Left ventricle myocardium inferior (tissue), 1 donor: ENCODE measurements at regions not wholly inside any gene's neighbourhood (a gene's known extent, or its start where the extent isn't known, plus 50 kb on each side); places are given as distances from the start of the nearest gene placed in this dataset.

Experiments used
- DNase-seq: peaks from one replicate; pipeline ENCODE4 v3.0.0-alpha.2; 2020
- H3K27ac ChIP-seq: fragments of 200-600 bp; replicated peaks from 2 replicates; pipeline ENCODE4 v1.8.0; 2021
- H3K27me3 ChIP-seq: fragments of 200-600 bp; 2 replicates; pipeline ENCODE4 v1.8.0; 2021; ENCODE audit warnings: low read depth
- H3K36me3 ChIP-seq: fragments of 200-600 bp; 2 replicates; pipeline ENCODE4 v1.8.0; 2021
- H3K4me1 ChIP-seq: fragments of 200-600 bp; 2 replicates; pipeline ENCODE4 v1.8.0; 2021
- H3K4me3 ChIP-seq: fragments of 200-600 bp; 2 replicates; pipeline ENCODE4 v1.8.0; 2021; ENCODE audit warnings: mild to moderate bottlenecking, moderate library complexity
- H3K9me3 ChIP-seq: fragments of 200-600 bp; replicated peaks from 2 replicates; pipeline ENCODE4 v1.8.0; 2021
- CTCF ChIP-seq: fragments of 200-600 bp; IDR thresholded peaks from 2 replicates; pipeline ENCODE4 v1.8.0; 2021; ENCODE audit warnings: antibody characterized with exemption, mild to moderate bottlenecking, borderline replicate concordance
- intact Hi-C: fragments of 100-400 bp; cut with micrococcal nuclease; formaldehyde crosslinking; loops from one replicate; pipeline ENCODE4 v1.11.0; 2022
- donor health status: DM: no; HTN: yes; CAD: no; lungs with severe emphysema.

GRCh38 chr11:121917482-121917881, 198.5 kb downstream of the BLID start:
- no peaks in the 10 kb centered on the region for H3K36me3 ChIP-seq
- H3K27me3 ChIP-seq = no peaks in the 10 kb centered on the region
- TF ChIP-seq CTCF = no peak
- H3K27ac ChIP-seq = no peak overlapping the region
- no peaks in the 10 kb centered on the region for H3K9me3 ChIP-seq
- intact Hi-C loops = no loop called here
- H3K4me1 ChIP-seq = no peaks in the 10 kb centered on the region
- DNase-seq = no peak
- no peak overlapping the region for H3K4me3 ChIP-seq

GRCh38 chr11:121914508-121915059, 201.4 kb downstream of the BLID start:
- Histone ChIP-seq H3K9me3 (no peaks in the 10 kb centered on the region), H3K4me1 (no peaks in the 10 kb centered on the region), H3K27ac (no peak overlapping the region), H3K27me3 (no peaks in the 10 kb centered on the region), H3K36me3 (no peaks in the 10 kb centered on the region), H3K4me3 (no peak overlapping the region)
- no peak for DNase-seq
- TF ChIP-seq CTCF = no peak
- intact Hi-C loops = no loop called here

- no peaks in the 10 kb centered on the region for H3K27me3 ChIP-seq
- H3K27ac ChIP-seq = no peak overlapping the region
- no peaks in the 10 kb centered on the region for H3K36me3 ChIP-seq
- H3K9me3 ChIP-seq = no peaks in the 10 kb centered on the region
- H3K4me3 ChIP-seq = no peak overlapping the region
- TF ChIP-seq CTCF = no peak
- intact Hi-C loops = no loop called here
- DNase-seq = no peak
- H3K4me1 ChIP-seq = no peaks in the 10 kb centered on the region
Measured at GRCh38 chr11:121909596-121909995, 206.4 kb downstream of the BLID start.

GRCh38 chr11:121907379-121907778, 208.6 kb downstream of the BLID start:
- DNase-seq = no peak
- intact Hi-C loops = no loop called here
- H3K4me1 ChIP-seq = no peaks in the 10 kb centered on the region
- H3K27me3 ChIP-seq = no peaks in the 10 kb centered on the region
- H3K9me3 ChIP-seq = no peaks in the 10 kb centered on the region
- no peak for TF ChIP-seq CTCF
- H3K27ac ChIP-seq = no peak overlapping the region
- no peaks in the 10 kb centered on the region for H3K36me3 ChIP-seq
- H3K4me3 ChIP-seq = no peak overlapping the region

GRCh38 chr11:121904148-121904547, 211.9 kb downstream of the BLID start:
- Histone ChIP-seq H3K9me3 (no peaks in the 10 kb centered on the region), H3K4me1 (no peaks in the 10 kb centered on the region), H3K27me3 (no peaks in the 10 kb centered on the region), H3K27ac (no peak overlapping the region), H3K36me3 (no peaks in the 10 kb centered on the region), H3K4me3 (no peak overlapping the region)
- intact Hi-C loops = no loop called here
- no peak for DNase-seq
- TF ChIP-seq CTCF = no peak
